ENCODE measurements at regions not wholly inside any gene's neighbourhood (a gene's known extent, or its start where the extent isn't known, plus 50 kb on each side); places are given as distances from the start of the nearest gene placed in this dataset.

DNA sequence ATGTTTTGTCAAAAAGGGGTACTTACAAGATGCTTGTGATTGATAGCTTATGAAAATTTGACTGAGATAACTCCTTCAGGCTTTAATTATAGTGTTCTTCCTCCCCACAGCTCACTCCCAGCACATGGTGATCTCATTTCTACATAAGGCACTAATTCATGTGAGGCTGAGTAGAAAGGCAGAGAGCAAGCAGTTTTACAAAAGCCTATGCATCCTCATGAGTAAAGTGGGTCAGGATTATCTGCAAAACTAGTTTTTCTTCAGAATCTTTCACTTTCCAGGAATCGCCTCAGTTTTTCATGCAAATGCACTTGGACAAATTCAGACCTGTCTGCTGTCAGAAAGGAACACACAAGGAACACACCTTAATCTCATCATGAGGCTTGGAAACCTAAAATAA, 92.1 kb upstream of the FBN2 start:
- H3K27me3 ChIP-seq (ENCODE audit: insufficient read depth, low read length), result no peaks in the 10 kb centered on the region
- no peaks in the 10 kb centered on the region for H3K9me3 ChIP-seq (ENCODE audit: insufficient read depth, low read depth, low read length)
- FAIRE-seq (no peak), DNase-seq (ENCODE audit: low read depth) (no peak)
- no peaks in the 10 kb centered on the region for H3K36me3 ChIP-seq (ENCODE audit: insufficient read depth, low read length)
- H3K79me2 ChIP-seq (ENCODE audit: insufficient read depth, low read length), result no peaks in the 10 kb centered on the region
- Mint-ChIP-seq H3K36me3 (ENCODE audit: low read depth, unreplicated experiment) (no peaks in the 10 kb centered on the region), H3K4me1 (ENCODE audit: low read depth, unreplicated experiment) (peaks cover 15% of the 10 kb centered on the region), H3K9me3 (ENCODE audit: unreplicated experiment) (peaks cover 5% of the 10 kb centered on the region), H3K27me3 (ENCODE audit: low read depth, unreplicated experiment) (no peaks in the 10 kb centered on the region), H3K4me3 (ENCODE audit: unreplicated experiment) (no peak overlapping the region), H3K27ac (ENCODE audit: unreplicated experiment) (no peak overlapping the region)
- no peak overlapping the region for H2AFZ ChIP-seq (ENCODE audit: low read depth, low read length)
- TF ChIP-seq, protein P1, sequence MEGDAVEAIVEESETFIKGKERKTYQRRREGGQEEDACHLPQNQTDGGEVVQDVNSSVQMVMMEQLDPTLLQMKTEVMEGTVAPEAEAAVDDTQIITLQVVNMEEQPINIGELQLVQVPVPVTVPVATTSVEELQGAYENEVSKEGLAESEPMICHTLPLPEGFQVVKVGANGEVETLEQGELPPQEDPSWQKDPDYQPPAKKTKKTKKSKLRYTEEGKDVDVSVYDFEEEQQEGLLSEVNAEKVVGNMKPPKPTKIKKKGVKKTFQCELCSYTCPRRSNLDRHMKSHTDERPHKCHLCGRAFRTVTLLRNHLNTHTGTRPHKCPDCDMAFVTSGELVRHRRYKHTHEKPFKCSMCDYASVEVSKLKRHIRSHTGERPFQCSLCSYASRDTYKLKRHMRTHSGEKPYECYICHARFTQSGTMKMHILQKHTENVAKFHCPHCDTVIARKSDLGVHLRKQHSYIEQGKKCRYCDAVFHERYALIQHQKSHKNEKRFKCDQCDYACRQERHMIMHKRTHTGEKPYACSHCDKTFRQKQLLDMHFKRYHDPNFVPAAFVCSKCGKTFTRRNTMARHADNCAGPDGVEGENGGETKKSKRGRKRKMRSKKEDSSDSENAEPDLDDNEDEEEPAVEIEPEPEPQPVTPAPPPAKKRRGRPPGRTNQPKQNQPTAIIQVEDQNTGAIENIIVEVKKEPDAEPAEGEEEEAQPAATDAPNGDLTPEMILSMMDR (IDR thresholded peaks at IDR 0.05; ENCODE audit: insufficient read depth, low read depth, low read length), result no peak
- TF ChIP-seq EZH2 (IDR thresholded peaks at IDR 0.05; ENCODE audit: insufficient read depth, low read length), result no peak
- no peak overlapping the region for H3K27ac ChIP-seq (ENCODE audit: low read depth, low read length)
- H4K20me1 ChIP-seq (ENCODE audit: insufficient read depth, low read length), result no peaks in the 10 kb centered on the region
- no peak overlapping the region for H3K4me2 ChIP-seq (ENCODE audit: low read length)
- H3K9ac ChIP-seq (ENCODE audit: low read length), result no peak overlapping the region
- no peaks in the 10 kb centered on the region for H3K4me1 ChIP-seq (ENCODE audit: insufficient read depth, low read length)
- no peak overlapping the region for H3K4me3 ChIP-seq (ENCODE audit: insufficient read depth, low read depth, low read length)

DNA sequence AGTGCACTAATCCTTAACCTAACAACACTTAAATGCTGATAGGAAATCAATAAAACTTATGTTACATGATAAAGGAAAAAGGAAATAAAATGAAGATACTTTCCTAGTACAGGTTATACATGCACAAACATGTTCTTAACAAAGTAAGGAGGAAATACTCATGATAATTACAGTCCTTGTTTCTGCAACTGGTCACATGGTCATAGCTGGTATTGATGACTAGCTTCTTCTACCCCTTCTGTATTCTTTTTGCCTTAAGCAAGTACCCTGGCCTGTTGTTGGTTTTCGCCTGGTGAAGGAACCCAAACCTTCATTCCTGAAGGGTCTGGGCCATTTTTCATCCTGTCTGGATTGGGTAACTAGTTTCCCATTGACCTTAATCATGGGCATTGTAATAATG, 93.7 kb upstream of the FBN2 start:
- Histone ChIP-seq H4K20me1 (ENCODE audit: insufficient read depth, low read length) (no peaks in the 10 kb centered on the region), H3K4me2 (ENCODE audit: low read length) (no peak overlapping the region), H3K9ac (ENCODE audit: low read length) (no peak overlapping the region), H3K36me3 (ENCODE audit: insufficient read depth, low read length) (no peaks in the 10 kb centered on the region), H3K4me3 (ENCODE audit: insufficient read depth, low read depth, low read length) (no peak overlapping the region), H3K27ac (ENCODE audit: low read depth, low read length) (no peak overlapping the region), H3K4me1 (ENCODE audit: insufficient read depth, low read length) (no peaks in the 10 kb centered on the region), H3K9me3 (ENCODE audit: insufficient read depth, low read depth, low read length) (no peaks in the 10 kb centered on the region), H2AFZ (ENCODE audit: low read depth, low read length) (no peak overlapping the region), H3K27me3 (ENCODE audit: insufficient read depth, low read length) (no peaks in the 10 kb centered on the region), H3K79me2 (ENCODE audit: insufficient read depth, low read length) (no peaks in the 10 kb centered on the region)
- Mint-ChIP-seq H3K4me1 (ENCODE audit: low read depth, unreplicated experiment) (peaks cover 15% of the 10 kb centered on the region), H3K36me3 (ENCODE audit: low read depth, unreplicated experiment) (no peaks in the 10 kb centered on the region), H3K27me3 (ENCODE audit: low read depth, unreplicated experiment) (no peaks in the 10 kb centered on the region), H3K9me3 (ENCODE audit: unreplicated experiment) (peaks cover 5% of the 10 kb centered on the region), H3K27ac (ENCODE audit: unreplicated experiment) (peak overlapping the region; percentile 87), H3K4me3 (ENCODE audit: unreplicated experiment) (no peak overlapping the region)
- FAIRE-seq (no peak), DNase-seq (ENCODE audit: low read depth) (no peak)
- no peak for TF ChIP-seq EZH2 (IDR thresholded peaks at IDR 0.05; ENCODE audit: insufficient read depth, low read length)
- TF ChIP-seq, protein P1 (IDR thresholded peaks at IDR 0.05; ENCODE audit: insufficient read depth, low read depth, low read length), result no peak

DNA sequence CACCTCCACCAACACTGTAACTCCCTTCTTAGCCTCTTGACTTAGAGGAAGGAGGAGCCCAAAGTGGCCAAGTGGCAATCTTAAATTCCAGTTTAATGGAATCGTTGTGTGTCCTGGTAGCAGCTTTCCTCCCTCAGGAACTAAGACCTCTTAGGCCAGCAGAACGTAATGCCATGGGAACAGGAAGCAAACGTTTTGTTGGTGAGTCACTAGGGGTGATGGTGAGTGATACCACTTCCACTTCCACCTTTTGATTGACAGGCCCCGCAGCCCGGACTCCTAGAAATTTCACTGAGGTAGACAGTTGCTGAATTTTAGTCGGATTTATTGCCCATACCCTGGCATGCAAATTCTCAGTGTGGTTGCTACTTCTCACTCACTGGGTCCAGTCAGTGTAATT, 94.2 kb upstream of the FBN2 start:
- Histone ChIP-seq H3K27ac (ENCODE audit: low read depth, low read length) (no peak overlapping the region), H3K27me3 (ENCODE audit: insufficient read depth, low read length) (no peaks in the 10 kb centered on the region), H3K36me3 (ENCODE audit: insufficient read depth, low read length) (no peaks in the 10 kb centered on the region), H3K4me2 (ENCODE audit: low read length) (peak overlapping the region; percentile 11), H2AFZ (ENCODE audit: low read depth, low read length) (no peak overlapping the region), H3K9me3 (ENCODE audit: insufficient read depth, low read depth, low read length) (no peaks in the 10 kb centered on the region), H3K4me1 (ENCODE audit: insufficient read depth, low read length) (no peaks in the 10 kb centered on the region), H3K4me3 (ENCODE audit: insufficient read depth, low read depth, low read length) (no peak overlapping the region), H4K20me1 (ENCODE audit: insufficient read depth, low read length) (no peaks in the 10 kb centered on the region), H3K9ac (ENCODE audit: low read length) (no peak overlapping the region), H3K79me2 (ENCODE audit: insufficient read depth, low read length) (no peaks in the 10 kb centered on the region)
- H3K36me3 Mint-ChIP-seq (ENCODE audit: low read depth, unreplicated experiment), result no peaks in the 10 kb centered on the region
- no peak overlapping the region for H3K4me3 Mint-ChIP-seq (ENCODE audit: unreplicated experiment)
- DNase-seq (ENCODE audit: low read depth) (no peak), FAIRE-seq (no peak)
- peaks cover 5% of the 10 kb centered on the region for H3K9me3 Mint-ChIP-seq (ENCODE audit: unreplicated experiment)
- H3K27me3 Mint-ChIP-seq (ENCODE audit: low read depth, unreplicated experiment), result no peaks in the 10 kb centered on the region
- TF ChIP-seq, protein P1 (IDR thresholded peaks at IDR 0.05; ENCODE audit: insufficient read depth, low read depth, low read length), result no peak
- no peak for TF ChIP-seq EZH2 (IDR thresholded peaks at IDR 0.05; ENCODE audit: insufficient read depth, low read length)
- peaks cover 18% of the 10 kb centered on the region for H3K4me1 Mint-ChIP-seq (ENCODE audit: low read depth, unreplicated experiment)
- H3K27ac Mint-ChIP-seq (ENCODE audit: unreplicated experiment), result peak overlapping the region; percentile 87
